ENCODE measurements at regions not wholly inside any gene's neighbourhood (a gene's known extent, or its start where the extent isn't known, plus 50 kb on each side); places are given as distances from the start of the nearest gene placed in this dataset.
"Not testable (repeated sequence)": the region's sequence is repeated elsewhere in the genome, so short reads cannot be mapped to it uniquely, and the experiment has no call there.

- DNase-seq (ENCODE audit: insufficient read length), result peak; percentile 93
- peak; percentile 24 for FAIRE-seq
- no peak for TF ChIP-seq POLR2AphosphoS5 (IDR thresholded peaks at IDR 0.05; ENCODE audit: low read depth, low read length)
- peak; percentile 67; the same call in 1 of the 2 replicates for TF ChIP-seq POLR2A (IDR thresholded peaks at IDR 0.05; ENCODE audit: low read depth, low read length)
These were observed 70.8 kb upstream of the LPCAT1 start for GRCh38 chr5:1594357-1595106.

- TF ChIP-seq POLR2AphosphoS5 (IDR thresholded peaks at IDR 0.05; ENCODE audit: low read depth, low read length), result no peak
- TF ChIP-seq POLR2A (IDR thresholded peaks at IDR 0.05; ENCODE audit: low read depth, low read length), result no peak
- TF ChIP-seq TAF1 (IDR thresholded peaks at IDR 0.05; ENCODE audit: borderline replicate concordance, low read depth, low read length), result no peak
- no peak for DNase-seq (ENCODE audit: insufficient read length)
- no peak for FAIRE-seq
These were observed 70.2 kb upstream of the LPCAT1 start for GRCh38 chr5:1593903-1594356.

- DNase-seq (ENCODE audit: insufficient read length), result not testable (repeated sequence)
- FAIRE-seq, result peak; percentile 5
These were observed 64.4 kb upstream of the LPCAT1 start for GRCh38 chr5:1588071-1588694.

GRCh38 chr5:1583081-1583875 is 59.5 kb upstream of the LPCAT1 start:
- not testable (repeated sequence) for DNase-seq (ENCODE audit: insufficient read length); FAIRE-seq

GRCh38 chr5:1579389-1579788 is 55.6 kb upstream of the LPCAT1 start:
- FAIRE-seq; DNase-seq (ENCODE audit: insufficient read length): not testable (repeated sequence)

DNA sequence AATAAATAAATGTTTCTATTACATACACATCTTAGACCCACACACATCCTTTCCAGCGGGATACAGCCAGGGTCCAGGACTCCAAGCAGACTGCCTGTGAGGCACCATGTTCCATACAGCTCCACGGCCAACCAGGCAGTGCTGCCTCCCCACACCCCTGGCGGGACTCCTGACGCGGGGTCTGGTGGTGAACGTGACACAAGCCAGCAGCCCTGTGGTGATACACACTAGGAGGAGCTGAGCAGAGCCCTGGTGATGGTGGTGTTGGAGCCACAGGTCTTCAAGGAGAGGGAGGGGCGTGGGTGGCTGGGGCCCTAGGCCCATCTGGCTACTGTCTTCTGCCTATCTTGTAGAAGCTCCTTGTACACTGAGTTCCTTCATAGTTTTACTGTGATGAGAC is 53.1 kb upstream of the LPCAT1 start:
- not testable (repeated sequence) for FAIRE-seq

DNA sequence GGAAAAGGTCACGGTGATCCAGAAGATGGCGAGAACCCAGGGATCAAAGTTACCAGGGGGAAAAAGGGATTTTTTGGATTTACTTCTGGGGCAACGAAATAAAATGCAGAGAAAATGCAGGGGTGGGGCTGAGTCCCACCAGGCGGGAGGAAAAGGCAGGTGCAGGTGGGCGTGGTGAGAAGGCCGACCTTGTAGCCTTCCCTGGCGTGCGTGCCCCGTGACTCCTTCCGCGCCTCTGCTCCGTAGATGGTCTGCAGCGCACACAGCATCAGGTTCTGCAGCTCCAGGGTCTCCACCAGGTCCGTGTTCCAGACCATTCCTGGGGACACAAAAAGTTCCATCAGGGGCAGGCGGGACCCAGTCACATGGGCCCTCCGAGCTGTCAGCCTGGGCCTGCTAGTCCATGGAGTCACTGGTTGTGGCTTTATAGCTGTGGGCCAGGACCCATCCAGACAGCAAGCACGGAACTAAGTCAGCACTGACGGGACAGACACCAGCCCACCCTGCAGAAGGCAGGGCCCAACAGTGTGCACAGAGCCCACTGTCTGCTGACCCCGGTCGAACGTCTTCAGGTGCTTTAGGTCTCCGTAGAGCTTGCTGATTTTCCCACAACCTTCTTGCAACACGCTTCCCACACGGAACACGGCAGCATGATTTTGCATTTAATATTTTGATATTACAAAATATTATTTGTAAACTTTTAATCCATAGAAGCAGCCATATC is 52.4 kb upstream of the LPCAT1 start:
- FAIRE-seq, result not testable (repeated sequence)

More for the DNA sequence above, 53.1 kb upstream of the LPCAT1 start:
- not testable (repeated sequence) for DNase-seq (ENCODE audit: insufficient read length)

GRCh38 chr5:1575491-1575890 is 51.7 kb upstream of the LPCAT1 start:
- not testable (repeated sequence) for DNase-seq (ENCODE audit: insufficient read length); FAIRE-seq

More for the DNA sequence above, 52.4 kb upstream of the LPCAT1 start:
- not testable (repeated sequence) for DNase-seq (ENCODE audit: insufficient read length)

DNA sequence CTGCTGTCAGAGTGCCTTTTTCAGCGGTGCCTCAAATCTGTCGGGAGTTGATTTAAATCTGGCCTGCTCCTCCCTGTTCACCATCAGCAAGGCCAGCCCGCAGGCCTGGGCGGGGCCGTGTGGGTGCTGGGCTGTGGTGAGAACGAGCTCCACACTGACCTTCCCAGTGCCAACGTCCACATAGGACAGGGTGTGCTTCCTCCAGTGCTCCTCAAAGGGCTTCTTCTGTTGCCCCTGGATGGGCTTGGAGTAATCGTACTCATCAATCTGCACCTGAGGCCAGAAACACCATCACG is 50.2 kb upstream of the LPCAT1 start:
- DNase-seq (ENCODE audit: insufficient read length), result not testable (repeated sequence)

GRCh38 chr5:1573217-1574022 is 49.7 kb upstream of the LPCAT1 start:
- FAIRE-seq, result not testable (repeated sequence)

More for the DNA sequence above, 50.2 kb upstream of the LPCAT1 start:
- FAIRE-seq, result not testable (repeated sequence)

More at GRCh38 chr5:1573217-1574022, 49.7 kb upstream of the LPCAT1 start:
- DNase-seq (ENCODE audit: insufficient read length), result not testable (repeated sequence)
